Activated CD4-positive, alpha-beta memory T cell treated with anti-CD3 and anti-CD28 coated beads for 36 hours (primary cell): ENCODE measurements at regions not wholly inside any gene's neighbourhood (a gene's known extent, or its start where the extent isn't known, plus 50 kb on each side); places are given as distances from the start of the nearest gene placed in this dataset.

Source experiments
- CTCF ChIA-PET: fragments of 350-600 bp; sonication (Branson Sonifier 250); formaldehyde crosslinking; loops from one replicate; lab custom pipeline; 2021; ENCODE audit warnings: antibody characterized with exemption, inconsistent platforms; lab: Charles Lee
- POLR2A ChIA-PET: fragments of 350-600 bp; sonication (Branson Sonifier 250); formaldehyde crosslinking; loops from one replicate; lab custom pipeline; 2021; ENCODE audit warnings: antibody characterized with exemption; lab: Charles Lee
- DNase-seq: peaks from one replicate; pipeline ENCODE4 v3.0.0-alpha.2; 2020
- H3K27ac Mint-ChIP-seq: one replicate; pipeline ENCODE4 v1.8.0; 2021; ENCODE audit warnings: mixed read lengths
- H3K27me3 Mint-ChIP-seq: one replicate; pipeline ENCODE4 v1.8.0; 2021; ENCODE audit warnings: mixed read lengths
- H3K36me3 Mint-ChIP-seq: one replicate; pipeline ENCODE4 v1.8.0; 2021; ENCODE audit warnings: mixed read lengths
- H3K4me1 Mint-ChIP-seq: one replicate; pipeline ENCODE4 v1.8.0; 2021; ENCODE audit warnings: low read depth, mixed read lengths
- H3K4me3 Mint-ChIP-seq: one replicate; pipeline ENCODE4 v1.8.0; 2021; ENCODE audit warnings: mild to moderate bottlenecking, mixed read lengths
- H3K9me3 Mint-ChIP-seq: one replicate; pipeline ENCODE4 v1.8.0; 2021; ENCODE audit warnings: mixed read lengths
- intact Hi-C: fragments of 100-400 bp; cut with micrococcal nuclease; formaldehyde crosslinking; loops from one replicate; pipeline ENCODE4 v1.15.1; 2023

- Mint-ChIP-seq H3K36me3 (peaks cover 7% of the 10 kb centered on the region), H3K9me3 (peaks cover 7% of the 10 kb centered on the region), H3K4me1 (peaks cover 26% of the 10 kb centered on the region), H3K4me3 (no peak overlapping the region), H3K27me3 (no peaks in the 10 kb centered on the region), H3K27ac (no peak overlapping the region)
- intact Hi-C loops: no loop called here
- ChIA-PET POLR2A (no interaction called here), CTCF (interaction anchor here (1.3 to 1.4 kb wide), 2 partner anchors 25 to 26 kb away, joined by 4 read pairs; no protein-coding TSS in a partner anchor)
- DNase-seq: no peak
Observed at GRCh38 chr13:40094056-40094455, 438.6 kb downstream of the COG6 start.

- Mint-ChIP-seq H3K36me3 (peaks cover 12% of the 10 kb centered on the region), H3K4me1 (peaks cover 28% of the 10 kb centered on the region), H3K9me3 (peaks cover 18% of the 10 kb centered on the region), H3K27ac (peak overlapping the region; percentile 12), H3K27me3 (no peaks in the 10 kb centered on the region), H3K4me3 (no peak overlapping the region)
- POLR2A ChIA-PET: interaction anchor here (0.6 kb wide), 1 partner anchor 84 kb away, joined by 3 read pairs; no protein-coding TSS in a partner anchor
- no peak for DNase-seq
- CTCF ChIA-PET: interaction anchor here (1.1 to 1.8 kb wide), 2 partner anchors 11 to 26 kb away, joined by 3 to 6 read pairs; no protein-coding TSS in a partner anchor
- intact Hi-C loops: no loop called here
Observed at GRCh38 chr13:40095695-40096356, 440.4 kb downstream of the COG6 start.

- H3K27me3 Mint-ChIP-seq: no peaks in the 10 kb centered on the region
- ChIA-PET CTCF (interaction anchor here (1.1 to 1.8 kb wide), 2 partner anchors 12 to 27 kb away, joined by 3 to 6 read pairs; no protein-coding TSS in a partner anchor), POLR2A (interaction anchor here (0.6 kb wide), 1 partner anchor 84 kb away, joined by 3 read pairs; no protein-coding TSS in a partner anchor)
- H3K27ac Mint-ChIP-seq: peak overlapping the region; percentile 12
- peaks cover 18% of the 10 kb centered on the region for H3K9me3 Mint-ChIP-seq
- H3K36me3 Mint-ChIP-seq: peaks cover 12% of the 10 kb centered on the region
- no peak overlapping the region for H3K4me3 Mint-ChIP-seq
- peaks cover 34% of the 10 kb centered on the region for H3K4me1 Mint-ChIP-seq
- intact Hi-C loops: no loop called here
- DNase-seq: peak; percentile 73
Observed at GRCh38 chr13:40096357-40096901, 441.0 kb downstream of the COG6 start.

- H3K4me1 Mint-ChIP-seq: peaks cover 52% of the 10 kb centered on the region
- peaks cover 18% of the 10 kb centered on the region for H3K9me3 Mint-ChIP-seq
- POLR2A ChIA-PET: no interaction called here
- DNase-seq: no peak
- no peak overlapping the region for H3K27ac Mint-ChIP-seq
- intact Hi-C loops: no loop called here
- H3K27me3 Mint-ChIP-seq: no peaks in the 10 kb centered on the region
- CTCF ChIA-PET: interaction anchor here (1.8 kb wide), 1 partner anchor 29 kb away, joined by 7 read pairs; no protein-coding TSS in a partner anchor
- no peak overlapping the region for H3K4me3 Mint-ChIP-seq
- H3K36me3 Mint-ChIP-seq: peaks cover 12% of the 10 kb centered on the region
Observed at GRCh38 chr13:40098246-40098645, 442.8 kb downstream of the COG6 start.

GRCh38 chr13:40101708-40102359, 446.4 kb downstream of the COG6 start:
- Mint-ChIP-seq H3K4me3 (peak overlapping the region; percentile 56), H3K27ac (peak overlapping the region; percentile 98), H3K36me3 (peaks cover 12% of the 10 kb centered on the region), H3K4me1 (peaks cover 59% of the 10 kb centered on the region), H3K27me3 (no peaks in the 10 kb centered on the region), H3K9me3 (peaks cover 18% of the 10 kb centered on the region)
- DNase-seq: peak; percentile 68
- CTCF ChIA-PET: interaction anchor here (0.6 to 3.3 kb wide), 9 partner anchors 14 to 581 kb away, joined by 3 to 20 read pairs (median 3); no protein-coding TSS in a partner anchor
- POLR2A ChIA-PET: interaction anchor here (0.8 to 2.6 kb wide), 10 partner anchors 43 to 564 kb away, joined by 3 to 17 read pairs (median 4); no protein-coding TSS in a partner anchor
- intact Hi-C loops: loop anchor here (1.0 to 5.0 kb wide), 18 partner anchors 7 to 675 kb away; no protein-coding TSS in a partner anchor

GRCh38 chr13:40102360-40102727, 446.9 kb downstream of the COG6 start:
- CTCF ChIA-PET: interaction anchor here (0.9 to 3.3 kb wide), 7 partner anchors 13 to 118 kb away, joined by 3 to 20 read pairs (median 4); no protein-coding TSS in a partner anchor
- peak overlapping the region; percentile 98 for H3K27ac Mint-ChIP-seq
- peak overlapping the region; percentile 56 for H3K4me3 Mint-ChIP-seq
- H3K36me3 Mint-ChIP-seq: peaks cover 12% of the 10 kb centered on the region
- intact Hi-C loops: loop anchor here (1.0 to 5.0 kb wide), 17 partner anchors 14 to 674 kb away; no protein-coding TSS in a partner anchor
- H3K9me3 Mint-ChIP-seq: peaks cover 18% of the 10 kb centered on the region
- POLR2A ChIA-PET: interaction anchor here (0.8 to 2.6 kb wide), 16 partner anchors 9 to 563 kb away, joined by 3 to 17 read pairs (median 4); no protein-coding TSS in a partner anchor
- DNase-seq: no peak
- peaks cover 58% of the 10 kb centered on the region for H3K4me1 Mint-ChIP-seq
- no peaks in the 10 kb centered on the region for H3K27me3 Mint-ChIP-seq

- no peaks in the 10 kb centered on the region for H3K27me3 Mint-ChIP-seq
- H3K36me3 Mint-ChIP-seq: peaks cover 12% of the 10 kb centered on the region
- peaks cover 55% of the 10 kb centered on the region for H3K4me1 Mint-ChIP-seq
- peaks cover 18% of the 10 kb centered on the region for H3K9me3 Mint-ChIP-seq
- peak overlapping the region; percentile 98 for H3K27ac Mint-ChIP-seq
- ChIA-PET POLR2A (interaction anchor here (0.7 to 2.6 kb wide), 13 partner anchors 9 to 563 kb away, joined by 3 to 17 read pairs (median 5); no protein-coding TSS in a partner anchor), CTCF (interaction anchor here (0.6 to 3.3 kb wide), 4 partner anchors 34 to 511 kb away, joined by 3 to 20 read pairs (median 4); no protein-coding TSS in a partner anchor)
- peak overlapping the region; percentile 56 for H3K4me3 Mint-ChIP-seq
- DNase-seq: peak; percentile 97
- intact Hi-C loops: loop anchor here (1.0 to 5.0 kb wide), 17 partner anchors 13 to 674 kb away; no protein-coding TSS in a partner anchor
Observed at GRCh38 chr13:40102854-40103253, 447.4 kb downstream of the COG6 start.

- peaks cover 59% of the 10 kb centered on the region for H3K4me1 Mint-ChIP-seq
- H3K36me3 Mint-ChIP-seq: peaks cover 7% of the 10 kb centered on the region
- H3K27me3 Mint-ChIP-seq: no peaks in the 10 kb centered on the region
- no peak for DNase-seq
- H3K27ac Mint-ChIP-seq: peak overlapping the region; percentile 98
- CTCF ChIA-PET: no interaction called here
- peaks cover 12% of the 10 kb centered on the region for H3K9me3 Mint-ChIP-seq
- no peak overlapping the region for H3K4me3 Mint-ChIP-seq
- intact Hi-C loops: loop anchor here (2.0 to 5.0 kb wide), 7 partner anchors 268 to 673 kb away; no protein-coding TSS in a partner anchor
- POLR2A ChIA-PET: interaction anchor here (1.2 to 1.6 kb wide), 3 partner anchors 40 to 116 kb away, joined by 3 to 5 read pairs (median 5); no protein-coding TSS in a partner anchor
Observed at GRCh38 chr13:40103864-40104263, 448.4 kb downstream of the COG6 start.

GRCh38 chr13:40105231-40105630, 449.8 kb downstream of the COG6 start:
- intact Hi-C loops: no loop called here
- no peak for DNase-seq
- POLR2A ChIA-PET: no interaction called here
- peaks cover 2% of the 10 kb centered on the region for H3K36me3 Mint-ChIP-seq
- no peaks in the 10 kb centered on the region for H3K27me3 Mint-ChIP-seq
- CTCF ChIA-PET: no interaction called here
- H3K4me1 Mint-ChIP-seq: peaks cover 70% of the 10 kb centered on the region
- H3K27ac Mint-ChIP-seq: no peak overlapping the region
- no peak overlapping the region for H3K4me3 Mint-ChIP-seq
- H3K9me3 Mint-ChIP-seq: peaks cover 5% of the 10 kb centered on the region

GRCh38 chr13:40109351-40109844, 453.9 kb downstream of the COG6 start:
- Mint-ChIP-seq H3K4me1 (peaks cover 33% of the 10 kb centered on the region), H3K27me3 (no peaks in the 10 kb centered on the region), H3K4me3 (no peak overlapping the region), H3K36me3 (no peaks in the 10 kb centered on the region), H3K27ac (peak overlapping the region; percentile 18), H3K9me3 (peaks cover 3% of the 10 kb centered on the region)
- intact Hi-C loops: loop anchor here (1.0 kb wide), 7 partner anchors 8 to 554 kb away; no protein-coding TSS in a partner anchor
- CTCF ChIA-PET: interaction anchor here (0.6 kb wide), 1 partner anchor 111 kb away, joined by 3 read pairs; no protein-coding TSS in a partner anchor
- peak; percentile 51 for DNase-seq
- POLR2A ChIA-PET: interaction anchor here (1.0 to 2.1 kb wide), 2 partner anchors 39 to 111 kb away, joined by 3 to 4 read pairs; no protein-coding TSS in a partner anchor

GRCh38 chr13:40113643-40114304, 458.3 kb downstream of the COG6 start:
- intact Hi-C loops: no loop called here
- Mint-ChIP-seq H3K9me3 (peaks cover 3% of the 10 kb centered on the region), H3K36me3 (no peaks in the 10 kb centered on the region), H3K27ac (no peak overlapping the region), H3K4me3 (no peak overlapping the region), H3K4me1 (peaks cover 44% of the 10 kb centered on the region), H3K27me3 (no peaks in the 10 kb centered on the region)
- ChIA-PET CTCF (no interaction called here), POLR2A (no interaction called here)
- no peak for DNase-seq
